Esophagus squamous epithelium (tissue), 4 donors: ENCODE measurements at regions not wholly inside any gene's neighbourhood (a gene's known extent, or its start where the extent isn't known, plus 50 kb on each side); places are given as distances from the start of the nearest gene placed in this dataset.

Experiments used
- CTCF ChIP-seq, 6 experiments: fragments of 450-650 bp in 4 of 6; fragments of 200-600 bp in 2 of 6; sonication (generic) in 2 of 6; IDR thresholded peaks; one replicate each; pipeline ENCODE4 v1.5.1; 2016 to 2019; ENCODE audit warnings: antibody characterized with exemption in 6 of 6, mild to moderate bottlenecking in 4 of 6, moderate library complexity in 4 of 6
- POLR2A ChIP-seq, 4 donors: fragments of 450-650 bp; IDR thresholded peaks; one replicate each; pipeline ENCODE4 v1.6.1; 2017; ENCODE audit warnings: antibody characterized with exemption in 4 of 4, mild to moderate bottlenecking in 4 of 4, moderate library complexity in 3 of 4

DNA sequence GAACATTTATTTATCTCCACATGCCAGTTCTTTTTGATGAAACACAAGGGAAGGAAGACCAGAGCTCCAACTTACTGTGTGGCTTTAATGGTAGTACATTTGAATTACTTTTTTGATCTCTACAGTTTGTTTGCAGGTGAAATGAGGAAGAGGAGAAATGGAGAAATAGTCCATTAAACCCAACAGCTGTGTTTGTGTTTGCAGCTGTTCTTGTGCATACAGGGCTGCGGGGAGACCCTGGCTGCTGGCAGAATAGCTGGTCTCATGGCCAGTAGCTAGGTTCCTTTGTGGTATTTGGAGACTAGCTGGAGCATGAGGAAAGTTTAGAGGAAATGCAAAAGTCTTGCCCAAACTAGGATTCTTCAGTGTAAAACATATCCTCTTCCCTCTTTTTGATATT lies 374.8 kb downstream of the GPAT3 start:
- TF ChIP-seq CTCF (IDR thresholded peaks at IDR 0.05) = no peak
- TF ChIP-seq POLR2A (IDR thresholded peaks at IDR 0.05) = no peak
